Ovary (tissue), 7 donors: ENCODE measurements at regions not wholly inside any gene's neighbourhood (a gene's known extent, or its start where the extent isn't known, plus 50 kb on each side); places are given as distances from the start of the nearest gene placed in this dataset.

ENCODE experiments used
- DNase-seq, 5 donors: peaks; one replicate each; pipeline ENCODE4 v3.0.0-alpha.2; 2019 to 2020
- H3K27ac ChIP-seq, 2 donors: fragments of 200-600 bp; one replicate each; pipeline versions ENCODE4 v1.5.1 to v1.8.0; 2019 to 2022
- H3K27me3 ChIP-seq: fragments of 200-600 bp; one replicate; pipeline ENCODE4 v1.8.0; 2022
- H3K36me3 ChIP-seq: fragments of 200-600 bp; sonication (generic); one replicate; pipeline ENCODE4 v1.5.1; 2019
- H3K4me1 ChIP-seq: one replicate; pipeline ENCODE4 v1.8.1; 2013; ENCODE audit warnings: mild to moderate bottlenecking, moderate library complexity; ENCODE audit not compliant: insufficient read depth
- H3K4me3 ChIP-seq: fragments of 200-600 bp; sonication (generic); one replicate; pipeline ENCODE4 v1.5.1; 2017
- H3K9me3 ChIP-seq, 2 donors: fragments of 200-600 bp in 1 of 2; sonication (generic) in 1 of 2; one replicate each; pipeline versions ENCODE4 v1.5.1 to v1.8.1; 2013 to 2019; ENCODE audit warnings: mild to moderate bottlenecking in 1 of 2, moderate library complexity in 1 of 2
- EP300 ChIP-seq: sonication (generic); formaldehyde crosslinking; IDR thresholded peaks from one replicate; pipeline ENCODE4 v1.6.1; 2017; ENCODE audit warnings: antibody characterized with exemption
- POLR2A ChIP-seq: fragments of 450-650 bp; IDR thresholded peaks from one replicate; pipeline ENCODE4 v1.6.1; 2017; ENCODE audit warnings: antibody characterized with exemption, mild to moderate bottlenecking, moderate library complexity
- WGBS, 3 donors: extraction: QIAGEN DNeasy Blood & Tissue Kit in 1 of 3; methylation state at CpG; one replicate each; pipeline versions ENCODE4 v1.1.5 to v1.1.7; 2013 to 2017; 5-methylcytosine and 5-hydroxymethylcytosine counted together
- intact Hi-C, 4 donors: fragments of 100-400 bp; cut with DNase I; formaldehyde crosslinking; loops; one replicate each; pipeline versions ENCODE4 v1.11.0 to v1.15.1; 2022 to 2023
- TF ChIP-seq, protein P1 (sequence below), 3 donors: fragments of 450-650 bp in 2 of 3; fragments of 200-600 bp in 1 of 3; IDR thresholded peaks; one replicate each; pipeline versions ENCODE4 v1.5.1 to v1.8.0; 2016 to 2022; ENCODE audit warnings: antibody characterized with exemption in 3 of 3, mild to moderate bottlenecking in 1 of 3
- donor health status: DM: no; HTN: no; CAD: no; lungs with moderate emphysema.
- donor health status: DM: no; HTN: no; CAD: no.
- donor health status: Bipolar disorder and iron deficiency.
- donor health status: DM: no; HTN: no; CAD: no.
- donor health status: DM: yes; HTN: yes; CAD: no.

- DNase-seq, result no peak
- TF ChIP-seq POLR2A (no peak), EP300 (no peak)
- TF ChIP-seq, protein P1, sequence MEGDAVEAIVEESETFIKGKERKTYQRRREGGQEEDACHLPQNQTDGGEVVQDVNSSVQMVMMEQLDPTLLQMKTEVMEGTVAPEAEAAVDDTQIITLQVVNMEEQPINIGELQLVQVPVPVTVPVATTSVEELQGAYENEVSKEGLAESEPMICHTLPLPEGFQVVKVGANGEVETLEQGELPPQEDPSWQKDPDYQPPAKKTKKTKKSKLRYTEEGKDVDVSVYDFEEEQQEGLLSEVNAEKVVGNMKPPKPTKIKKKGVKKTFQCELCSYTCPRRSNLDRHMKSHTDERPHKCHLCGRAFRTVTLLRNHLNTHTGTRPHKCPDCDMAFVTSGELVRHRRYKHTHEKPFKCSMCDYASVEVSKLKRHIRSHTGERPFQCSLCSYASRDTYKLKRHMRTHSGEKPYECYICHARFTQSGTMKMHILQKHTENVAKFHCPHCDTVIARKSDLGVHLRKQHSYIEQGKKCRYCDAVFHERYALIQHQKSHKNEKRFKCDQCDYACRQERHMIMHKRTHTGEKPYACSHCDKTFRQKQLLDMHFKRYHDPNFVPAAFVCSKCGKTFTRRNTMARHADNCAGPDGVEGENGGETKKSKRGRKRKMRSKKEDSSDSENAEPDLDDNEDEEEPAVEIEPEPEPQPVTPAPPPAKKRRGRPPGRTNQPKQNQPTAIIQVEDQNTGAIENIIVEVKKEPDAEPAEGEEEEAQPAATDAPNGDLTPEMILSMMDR (IDR thresholded peaks at IDR 0.05), result no peak
- Histone ChIP-seq H3K4me3 (no peak overlapping the region), H3K27ac (no peak overlapping the region), H3K27me3 (no peaks in the 10 kb centered on the region), H3K9me3 (no peaks in the 10 kb centered on the region), H3K36me3 (no peaks in the 10 kb centered on the region), H3K4me1 (no peaks in the 10 kb centered on the region)
- 3 to 30% (median 9%) methylated on average over 1 of the region's 1 CpG for WGBS, 3 donors
- intact Hi-C loops, result no loop called here
These were observed 1400.2 kb downstream of the GRIK2 start for GRCh38 chr6:102793752-102794151.

DNA sequence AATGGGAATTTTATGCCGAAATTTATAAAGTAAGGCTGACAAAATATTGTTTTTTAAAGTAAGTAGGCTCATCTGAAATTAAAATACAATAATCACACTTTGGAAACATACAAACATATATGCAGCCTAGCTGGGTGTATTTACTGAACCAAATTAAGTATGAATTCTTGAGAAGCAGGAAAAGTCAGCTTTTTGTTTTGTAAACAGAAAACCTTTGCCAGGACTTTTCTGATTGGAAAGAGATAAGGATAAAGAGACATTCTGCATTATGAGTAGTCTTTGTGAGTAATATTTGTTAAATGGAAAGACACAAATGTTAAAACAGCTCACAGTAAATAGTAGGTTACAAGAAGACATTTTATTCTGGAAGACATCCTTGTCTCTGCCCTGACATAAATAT lies 1380.8 kb downstream of the GRIK2 start:
- no peaks in the 10 kb centered on the region for H3K27me3 ChIP-seq
- no peak for DNase-seq
- TF ChIP-seq POLR2A, result no peak
- intact Hi-C loops, result no loop called here
- H3K36me3 ChIP-seq, result no peaks in the 10 kb centered on the region
- H3K9me3 ChIP-seq, result no peaks in the 10 kb centered on the region
- WGBS, 3 donors, result 34 to 59% (median 56%) methylated on average over 1 of the region's 1 CpG
- no peak overlapping the region for H3K27ac ChIP-seq
- H3K4me3 ChIP-seq, result no peak overlapping the region
- no peaks in the 10 kb centered on the region for H3K4me1 ChIP-seq

DNA sequence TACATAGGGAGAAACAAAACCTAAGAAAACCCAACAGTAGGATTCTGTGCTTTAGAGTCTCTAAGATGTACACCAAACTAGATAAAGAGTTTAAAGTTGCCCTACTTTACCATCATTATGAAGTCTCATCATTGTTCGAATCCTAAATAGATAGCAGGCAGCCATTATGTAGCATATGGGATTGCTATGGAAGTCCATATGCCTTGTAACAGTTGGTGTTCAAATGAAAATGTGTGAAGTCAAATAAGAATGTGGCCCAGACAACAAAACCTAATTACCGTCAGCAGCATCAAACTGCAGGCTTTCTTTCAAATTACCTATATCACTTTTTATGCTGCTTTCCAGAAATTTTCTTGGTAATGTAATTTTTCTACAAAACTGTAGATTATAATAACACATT lies 1380.1 kb downstream of the GRIK2 start:
- 89 to 90% (median 89%) methylated on average over 2 of the region's 2 CpGs for WGBS, 3 donors
- no peaks in the 10 kb centered on the region for H3K4me1 ChIP-seq
- no peaks in the 10 kb centered on the region for H3K36me3 ChIP-seq
- intact Hi-C loops, result no loop called here
- H3K4me3 ChIP-seq, result no peak overlapping the region
- H3K27ac ChIP-seq, result no peak overlapping the region
- no peak for TF ChIP-seq POLR2A
- no peak for TF ChIP-seq EP300
- TF ChIP-seq, protein P1 (IDR thresholded peaks at IDR 0.05), result no peak
- H3K27me3 ChIP-seq, result no peaks in the 10 kb centered on the region
- H3K9me3 ChIP-seq, result no peaks in the 10 kb centered on the region
- DNase-seq, result no peak

GRCh38 chr6:102766963-102767362 lies 1373.5 kb downstream of the GRIK2 start:
- H3K36me3 ChIP-seq, result no peaks in the 10 kb centered on the region
- no peaks in the 10 kb centered on the region for H3K27me3 ChIP-seq
- 67 to 75% (median 70%) methylated on average over 2 of the region's 2 CpGs for WGBS, 3 donors
- no peaks in the 10 kb centered on the region for H3K4me1 ChIP-seq
- H3K27ac ChIP-seq, result no peak overlapping the region
- H3K4me3 ChIP-seq, result no peak overlapping the region
- TF ChIP-seq, protein P1 (IDR thresholded peaks at IDR 0.05), result no peak
- no peak for TF ChIP-seq POLR2A
- no peak for TF ChIP-seq EP300
- H3K9me3 ChIP-seq, result no peaks in the 10 kb centered on the region
- no peak for DNase-seq
- intact Hi-C loops, result no loop called here

DNA sequence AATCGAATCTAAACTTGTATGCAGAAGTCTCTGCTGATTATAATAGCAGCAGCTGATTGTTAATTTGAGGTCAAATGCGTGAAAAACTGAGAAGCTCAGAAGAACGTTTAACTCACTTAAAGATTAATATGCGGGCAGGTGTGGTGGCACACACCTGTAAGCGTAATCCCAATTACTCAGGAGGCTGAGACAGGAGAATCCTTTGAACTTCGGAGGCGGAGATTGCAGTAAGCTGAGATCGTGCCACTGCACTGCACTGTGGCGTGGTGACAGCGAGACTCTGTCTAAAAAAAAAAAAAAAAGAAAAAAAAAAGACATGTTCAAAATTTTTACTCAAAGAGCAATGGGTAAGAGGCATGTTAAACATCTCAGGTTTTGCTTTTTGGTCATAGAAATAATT lies 1370.8 kb downstream of the GRIK2 start:
- 82 to 84% (median 84%) methylated on average over 10 of the region's 10 CpGs for WGBS, 3 donors
- Histone ChIP-seq H3K27ac (no peak overlapping the region), H3K36me3 (no peaks in the 10 kb centered on the region), H3K27me3 (no peaks in the 10 kb centered on the region), H3K4me1 (no peaks in the 10 kb centered on the region), H3K4me3 (no peak overlapping the region), H3K9me3 (no peaks in the 10 kb centered on the region)
- TF ChIP-seq POLR2A (no peak), EP300 (no peak)
- TF ChIP-seq, protein P1 (IDR thresholded peaks at IDR 0.05), result no peak
- intact Hi-C loops, result no loop called here
- no peak for DNase-seq
